WTC11 (cell line): ENCODE measurements at regions not wholly inside any gene's neighbourhood (a gene's known extent, or its start where the extent isn't known, plus 50 kb on each side); places are given as distances from the start of the nearest gene placed in this dataset.

Experiments
- ATAC-seq: fragments of 200-7000 bp; cut with Tn5 transposase; 2 replicates; pipeline ENCODE4 v1.10.0; 2021; ENCODE audit warnings: mild to moderate bottlenecking, moderate library complexity
- CTCF ChIA-PET: fragments of 300-600 bp; sonication (Branson Sonifier 250); formaldehyde crosslinking; loops from one replicate; lab custom pipeline; 2021; ENCODE audit warnings: antibody characterized with exemption; lab: Charles Lee
- POLR2A ChIA-PET: fragments of 350-600 bp; sonication (Branson Sonifier 250); formaldehyde crosslinking; loops from one replicate; lab custom pipeline; 2021; ENCODE audit warnings: antibody characterized with exemption; lab: Charles Lee
- DNase-seq: peaks from one replicate; pipeline ENCODE4 v3.0.0; 2021; ENCODE audit warnings: low spot score
- H3K27ac Mint-ChIP-seq: 2 replicates; pipeline ENCODE4 v1.8.0; 2021; ENCODE audit warnings: mixed read lengths
- H3K27me3 Mint-ChIP-seq: 2 replicates; pipeline ENCODE4 v1.8.0; 2021; ENCODE audit warnings: low read depth, mild to moderate bottlenecking, moderate library complexity, mixed read lengths
- H3K36me3 Mint-ChIP-seq: 2 replicates; pipeline ENCODE4 v1.8.0; 2021; ENCODE audit warnings: mixed read lengths
- H3K4me1 Mint-ChIP-seq: 2 replicates; pipeline ENCODE4 v1.8.0; 2022; ENCODE audit warnings: mixed read lengths
- H3K4me3 Mint-ChIP-seq: 2 replicates; pipeline ENCODE4 v1.8.0; 2021; ENCODE audit warnings: mild to moderate bottlenecking, moderate library complexity, mixed read lengths
- H3K9me3 Mint-ChIP-seq: 2 replicates; pipeline ENCODE4 v1.8.0; 2021; ENCODE audit warnings: mixed read lengths
- CBFB ChIP-seq: sonication (generic); formaldehyde crosslinking; IDR thresholded peaks from 2 replicates; pipeline ENCODE4 v1.8.1; 2022; ENCODE audit warnings: mild to moderate bottlenecking, low read depth, missing genetic modification reagents
- CREM ChIP-seq: sonication (generic); formaldehyde crosslinking; IDR thresholded peaks from 2 replicates; pipeline ENCODE4 v1.8.1; 2022; ENCODE audit warnings: mild to moderate bottlenecking, missing genetic modification reagents, moderate library complexity
- EMX1 ChIP-seq: fragments of 250-450 bp; sonication (Bioruptor Pico); IDR thresholded peaks from 2 replicates; pipeline ENCODE4 v1.8.0; 2021; ENCODE audit warnings: mild to moderate bottlenecking
- FOXP1 ChIP-seq: sonication (generic); formaldehyde crosslinking; IDR thresholded peaks from 2 replicates; pipeline ENCODE4 v1.8.0; 2022; ENCODE audit warnings: missing genetic modification reagents, mild to moderate bottlenecking, moderate library complexity, borderline replicate concordance
- FOXP4 ChIP-seq: sonication (generic); formaldehyde crosslinking; IDR thresholded peaks from 2 replicates; pipeline ENCODE4 v1.8.0; 2022; ENCODE audit warnings: mild to moderate bottlenecking, missing genetic modification reagents
- HMGA2 ChIP-seq: fragments of 250-450 bp; sonication (Bioruptor Pico); IDR thresholded peaks from 2 replicates; pipeline ENCODE4 v1.4.0; 2021; ENCODE audit warnings: mild to moderate bottlenecking, moderate library complexity
- JUN ChIP-seq: sonication (generic); formaldehyde crosslinking; IDR thresholded peaks from 2 replicates; pipeline ENCODE4 v1.8.0; 2023; ENCODE audit warnings: mild to moderate bottlenecking, missing genetic modification reagents
- NFYB ChIP-seq: sonication (generic); formaldehyde crosslinking; conservative IDR thresholded peaks from 2 replicates; pipeline ENCODE4 v1.8.0; 2022; ENCODE audit warnings: low read depth, missing genetic modification reagents
- NR1H2 ChIP-seq: sonication (generic); formaldehyde crosslinking; IDR thresholded peaks from 2 replicates; pipeline ENCODE4 v1.9.0; 2021; ENCODE audit warnings: mild to moderate bottlenecking, moderate library complexity, missing genetic modification reagents
- NR2C2 ChIP-seq: sonication (generic); formaldehyde crosslinking; IDR thresholded peaks from 2 replicates; pipeline ENCODE4 v1.8.0; 2022; ENCODE audit warnings: mild to moderate bottlenecking, missing genetic modification reagents
- PRDM15 ChIP-seq: sonication (generic); formaldehyde crosslinking; IDR thresholded peaks from 2 replicates; pipeline ENCODE4 v1.8.0; 2022; ENCODE audit warnings: missing genetic modification reagents
- PRRX2 ChIP-seq: fragments of 250-450 bp; sonication (Bioruptor Pico); IDR thresholded peaks from 2 replicates; pipeline ENCODE4 v1.8.0; 2021; ENCODE audit warnings: mild to moderate bottlenecking
- RORB ChIP-seq: fragments of 250-450 bp; sonication (Bioruptor Pico); IDR thresholded peaks from 2 replicates; pipeline ENCODE4 v1.9.0; 2021; ENCODE audit warnings: mild to moderate bottlenecking
- SOX15 ChIP-seq: fragments of 250-450 bp; sonication (Bioruptor Pico); IDR thresholded peaks from 2 replicates; pipeline ENCODE4 v1.9.0; 2021; ENCODE audit warnings: mild to moderate bottlenecking
- SP1 ChIP-seq: sonication (generic); formaldehyde crosslinking; conservative IDR thresholded peaks from 2 replicates; pipeline ENCODE4 v1.8.1; 2022; ENCODE audit warnings: missing genetic modification reagents
- STAT6 ChIP-seq: sonication (generic); formaldehyde crosslinking; conservative IDR thresholded peaks from 2 replicates; pipeline ENCODE4 v1.8.1; 2023; ENCODE audit warnings: mild to moderate bottlenecking, low read depth, missing genetic modification reagents, moderate library complexity
- TCF7 ChIP-seq: sonication (generic); formaldehyde crosslinking; IDR thresholded peaks from 2 replicates; pipeline ENCODE4 v1.8.0; 2022; ENCODE audit warnings: mild to moderate bottlenecking, low read depth, missing genetic modification reagents, moderate library complexity
- ZNF317 ChIP-seq: sonication (generic); formaldehyde crosslinking; IDR thresholded peaks from 2 replicates; pipeline ENCODE4 v1.8.1; 2023; ENCODE audit warnings: low read depth, mild to moderate bottlenecking, moderate library complexity, missing genetic modification reagents, borderline replicate concordance
- ZNF396 ChIP-seq: fragments of 250-450 bp; sonication (Bioruptor Pico); IDR thresholded peaks from 2 replicates; pipeline ENCODE4 v1.8.0; 2021; ENCODE audit warnings: mild to moderate bottlenecking, moderate library complexity, borderline replicate concordance
- TF ChIP-seq, protein P1 (sequence below): sonication (generic); formaldehyde crosslinking; IDR thresholded peaks from 2 replicates; pipeline ENCODE4 v1.8.0; 2022; ENCODE audit warnings: mild to moderate bottlenecking, missing genetic modification reagents
- TF ChIP-seq, protein P2 (sequence below): sonication (generic); formaldehyde crosslinking; IDR thresholded peaks from 2 replicates; pipeline ENCODE4 v1.8.1; 2022; ENCODE audit warnings: low read depth, missing genetic modification reagents, borderline replicate concordance
- TF ChIP-seq, protein P3 (sequence below): sonication (generic); formaldehyde crosslinking; IDR thresholded peaks from 2 replicates; pipeline ENCODE4 v1.8.1; 2022; ENCODE audit warnings: missing genetic modification reagents, borderline replicate concordance

GRCh38 chr18:73283788-73284187 lies 416.0 kb upstream of the NETO1 start:
- H3K9me3 Mint-ChIP-seq = peaks cover 5% of the 10 kb centered on the region
- TF ChIP-seq NR1H2 (CRISPR knock-in tag) = no peak
- TF ChIP-seq, all 79 proteins: peak for 0
- H3K4me1 Mint-ChIP-seq = peaks cover 11% of the 10 kb centered on the region
- no peaks in the 10 kb centered on the region for H3K27me3 Mint-ChIP-seq
- POLR2A ChIA-PET = no interaction called here
- H3K4me3 Mint-ChIP-seq = no peak overlapping the region
- no peaks in the 10 kb centered on the region for H3K36me3 Mint-ChIP-seq
- ATAC-seq (no peak), DNase-seq (no peak)
- CTCF ChIA-PET = no interaction called here
- no peak overlapping the region for H3K27ac Mint-ChIP-seq

- Mint-ChIP-seq H3K36me3 (no peaks in the 10 kb centered on the region), H3K27me3 (no peaks in the 10 kb centered on the region), H3K4me1 (peaks cover 11% of the 10 kb centered on the region), H3K9me3 (peaks cover 5% of the 10 kb centered on the region), H3K27ac (no peak overlapping the region), H3K4me3 (no peak overlapping the region)
- CTCF ChIA-PET = no interaction called here
- no peak for ATAC-seq
- no peak for TF ChIP-seq CBFB (CRISPR knock-in tag)
- TF ChIP-seq PRDM15 (CRISPR knock-in tag) = no peak
- no peak for TF ChIP-seq FOXP4 (CRISPR knock-in tag)
- no peak for TF ChIP-seq STAT6 (CRISPR knock-in tag)
- no peak for TF ChIP-seq CREM (CRISPR knock-in tag)
- TF ChIP-seq NR2C2 (CRISPR knock-in tag) = no peak
- TF ChIP-seq RORB (CRISPR knock-in tag) = no peak
- no peak for TF ChIP-seq ZNF396
- TF ChIP-seq, protein P1, sequence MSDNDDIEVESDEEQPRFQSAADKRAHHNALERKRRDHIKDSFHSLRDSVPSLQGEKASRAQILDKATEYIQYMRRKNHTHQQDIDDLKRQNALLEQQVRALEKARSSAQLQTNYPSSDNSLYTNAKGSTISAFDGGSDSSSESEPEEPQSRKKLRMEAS (CRISPR knock-in tag) = no peak
- TF ChIP-seq, protein P2, sequence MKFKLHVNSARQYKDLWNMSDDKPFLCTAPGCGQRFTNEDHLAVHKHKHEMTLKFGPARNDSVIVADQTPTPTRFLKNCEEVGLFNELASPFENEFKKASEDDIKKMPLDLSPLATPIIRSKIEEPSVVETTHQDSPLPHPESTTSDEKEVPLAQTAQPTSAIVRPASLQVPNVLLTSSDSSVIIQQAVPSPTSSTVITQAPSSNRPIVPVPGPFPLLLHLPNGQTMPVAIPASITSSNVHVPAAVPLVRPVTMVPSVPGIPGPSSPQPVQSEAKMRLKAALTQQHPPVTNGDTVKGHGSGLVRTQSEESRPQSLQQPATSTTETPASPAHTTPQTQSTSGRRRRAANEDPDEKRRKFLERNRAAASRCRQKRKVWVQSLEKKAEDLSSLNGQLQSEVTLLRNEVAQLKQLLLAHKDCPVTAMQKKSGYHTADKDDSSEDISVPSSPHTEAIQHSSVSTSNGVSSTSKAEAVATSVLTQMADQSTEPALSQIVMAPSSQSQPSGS (CRISPR knock-in tag) = no peak
- TF ChIP-seq NFYB (CRISPR knock-in tag) = no peak
- POLR2A ChIA-PET = no interaction called here
- no peak for DNase-seq
Observed at GRCh38 chr18:73283032-73283431, 415.2 kb upstream of the NETO1 start.

DNA sequence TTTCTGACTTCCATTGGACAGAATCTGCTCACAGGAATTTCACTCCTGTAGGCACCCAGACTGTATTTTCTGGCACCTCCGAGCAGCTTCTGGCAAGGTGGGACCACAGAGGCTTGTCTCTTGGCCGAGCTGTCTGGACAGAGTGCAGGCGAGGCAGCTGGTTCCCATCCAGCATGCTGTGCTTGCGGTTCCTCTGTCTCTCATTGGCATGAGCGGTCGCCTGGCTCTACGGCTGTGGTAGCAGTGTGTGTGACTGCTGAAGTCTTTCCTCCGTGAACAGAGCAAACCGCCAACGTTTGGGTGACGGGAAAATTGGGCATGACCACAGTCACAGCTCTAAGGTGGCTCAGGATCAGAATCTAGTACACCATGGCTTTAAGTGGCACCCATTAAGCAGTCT lies 411.7 kb upstream of the NETO1 start:
- Mint-ChIP-seq H3K9me3 (peaks cover 5% of the 10 kb centered on the region; the same call in 1 of the 2 replicates), H3K4me3 (no peak overlapping the region), H3K36me3 (no peaks in the 10 kb centered on the region), H3K27ac (no peak overlapping the region), H3K27me3 (no peaks in the 10 kb centered on the region), H3K4me1 (0 out of 2 replicates have a peak, but pooled peaks cover 7% of the 10 kb centered on the region)
- DNase-seq (no peak), ATAC-seq (no peak)
- CTCF ChIA-PET = no interaction called here
- POLR2A ChIA-PET = no interaction called here
- TF ChIP-seq HMGA2 (CRISPR knock-in tag) (no peak), TCF7 (CRISPR knock-in tag) (no peak), ZNF317 (CRISPR knock-in tag) (no peak), PRRX2 (CRISPR knock-in tag) (no peak), JUN (no peak), EMX1 (CRISPR knock-in tag) (no peak), FOXP1 (CRISPR knock-in tag) (no peak), SP1 (CRISPR knock-in tag) (no peak), RORB (CRISPR knock-in tag) (no peak), SOX15 (CRISPR knock-in tag) (no peak)
- TF ChIP-seq, protein P3, sequence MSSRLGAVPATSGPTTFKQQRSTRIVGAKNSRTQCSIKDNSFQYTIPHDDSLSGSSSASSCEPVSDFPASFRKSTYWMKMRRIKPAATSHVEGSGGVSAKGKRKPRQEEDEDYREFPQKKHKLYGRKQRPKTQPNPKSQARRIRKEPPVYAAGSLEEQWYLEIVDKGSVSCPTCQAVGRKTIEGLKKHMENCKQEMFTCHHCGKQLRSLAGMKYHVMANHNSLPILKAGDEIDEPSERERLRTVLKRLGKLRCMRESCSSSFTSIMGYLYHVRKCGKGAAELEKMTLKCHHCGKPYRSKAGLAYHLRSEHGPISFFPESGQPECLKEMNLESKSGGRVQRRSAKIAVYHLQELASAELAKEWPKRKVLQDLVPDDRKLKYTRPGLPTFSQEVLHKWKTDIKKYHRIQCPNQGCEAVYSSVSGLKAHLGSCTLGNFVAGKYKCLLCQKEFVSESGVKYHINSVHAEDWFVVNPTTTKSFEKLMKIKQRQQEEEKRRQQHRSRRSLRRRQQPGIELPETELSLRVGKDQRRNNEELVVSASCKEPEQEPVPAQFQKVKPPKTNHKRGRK (CRISPR knock-in tag) = no peak
